MM.1S (cell line): ENCODE measurements at regions not wholly inside any gene's neighbourhood (a gene's known extent, or its start where the extent isn't known, plus 50 kb on each side); places are given as distances from the start of the nearest gene placed in this dataset.

Experiments used
- CTCF ChIP-seq: fragments of 300-600 bp; sonication (generic); IDR thresholded peaks from 2 replicates; pipeline ENCODE4 v1.5.1; 2016; ENCODE audit warnings: antibody characterized with exemption, low read length, mixed read lengths
- EZH2 ChIP-seq: fragments of 300-600 bp; sonication (generic); optimal IDR thresholded peaks from 2 replicates; pipeline ENCODE3; 2017; ENCODE audit warnings: low read depth, mild to moderate bottlenecking, antibody characterized with exemption, low read length, mixed read lengths
- EZH2phosphoT487 ChIP-seq: fragments of 300-600 bp; sonication (generic); IDR thresholded peaks from 2 replicates; pipeline ENCODE4 v1.6.1; 2018; ENCODE audit warnings: antibody characterized with exemption, low read length

DNA sequence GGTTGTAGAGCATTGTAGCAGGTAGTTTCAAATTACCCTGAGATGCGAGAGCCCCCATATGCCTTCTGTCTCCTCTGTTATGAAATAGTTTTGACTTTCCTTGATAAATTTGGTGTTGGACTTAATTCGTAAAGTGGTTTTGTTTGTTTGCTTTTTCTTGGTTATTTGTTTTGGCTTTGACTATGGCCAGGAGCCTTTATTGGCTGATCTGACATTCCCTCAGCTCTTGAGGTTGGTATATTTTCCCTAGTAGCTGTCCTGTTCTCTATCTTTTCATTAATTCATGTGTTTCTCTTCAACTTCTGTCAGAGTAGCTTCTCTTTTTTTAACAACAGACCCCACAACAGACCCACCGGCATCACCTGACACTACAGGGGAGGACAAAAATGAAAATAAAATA is 457.4 kb upstream of the MANEA start:
- TF ChIP-seq CTCF, result no peak
- TF ChIP-seq EZH2, result no peak
- no peak for TF ChIP-seq EZH2phosphoT487
